Heart right ventricle (tissue), 16 donors: ENCODE measurements at regions not wholly inside any gene's neighbourhood (a gene's known extent, or its start where the extent isn't known, plus 50 kb on each side); places are given as distances from the start of the nearest gene placed in this dataset.

Experiments
- ATAC-seq, 8 donors: fragments of 200-7000 bp; cut with Tn5 transposase; one replicate each; pipeline ENCODE4 v1.9.1; 2020; ENCODE audit warnings: mild to moderate bottlenecking in 8 of 8, moderate library complexity in 8 of 8, moderate number of reproducible peaks in 1 of 8
- DNase-seq, 2 donors: peaks; one replicate each; pipeline ENCODE4 v3.0.0-alpha.2; 2020
- H3K27ac ChIP-seq, 10 donors: fragments of 200-600 bp; sonication (generic) in 2 of 10; one replicate each; pipeline versions ENCODE4 v1.5.0 to v1.8.0; 2020 to 2022; ENCODE audit warnings: mild to moderate bottlenecking in 3 of 10
- H3K27me3 ChIP-seq, 7 donors: fragments of 200-600 bp; one replicate each; pipeline ENCODE4 v1.8.0; 2021 to 2022; ENCODE audit warnings: mild to moderate bottlenecking in 2 of 7
- H3K36me3 ChIP-seq, 9 donors: fragments of 200-600 bp; sonication (generic) in 1 of 9; one replicate each; pipeline versions ENCODE4 v1.5.0 to v1.8.0; 2020 to 2022; ENCODE audit warnings: mild to moderate bottlenecking in 2 of 9
- H3K4me1 ChIP-seq, 9 donors: fragments of 200-600 bp; sonication (generic) in 1 of 9; one replicate each; pipeline versions ENCODE4 v1.5.0 to v1.8.0; 2020 to 2022; ENCODE audit warnings: mild to moderate bottlenecking in 4 of 9
- H3K4me3 ChIP-seq, 10 donors: fragments of 200-600 bp; sonication (generic) in 2 of 10; one replicate each; pipeline versions ENCODE4 v1.5.0 to v1.8.0; 2020 to 2022; ENCODE audit warnings: mild to moderate bottlenecking in 7 of 10, moderate library complexity in 2 of 10
- H3K9me3 ChIP-seq, 11 donors: fragments of 200-600 bp in 10 of 11; sonication (generic) in 2 of 11; one replicate each; pipeline versions ENCODE4 v1.5.0 to v1.8.0; 2013 to 2022; ENCODE audit warnings: mild to moderate bottlenecking in 2 of 11, control low read depth in 1 of 11, moderate library complexity in 1 of 11
- CTCF ChIP-seq, 9 donors: fragments of 200-600 bp; sonication (generic) in 2 of 9; IDR thresholded peaks; one replicate each; pipeline versions ENCODE4 v1.5.0 to v1.8.0; 2021 to 2022; ENCODE audit warnings: antibody characterized with exemption in 9 of 9, mild to moderate bottlenecking in 5 of 9, moderate library complexity in 1 of 9
- WGBS, 2 donors: extraction: QIAGEN DNeasy Blood & Tissue Kit; methylation state at CpG; one replicate each; pipeline ENCODE4 v1.1.7; 2013; ENCODE audit warnings: inconsistent platforms in 1 of 2; 5-methylcytosine and 5-hydroxymethylcytosine counted together
- intact Hi-C, 10 donors: fragments of 100-400 bp; cut with DNase I; formaldehyde crosslinking; loops; one replicate each; pipeline versions ENCODE4 v1.11.1 to v1.14.2; 2022
- donor health status: Arrhythmogenic right ventricular cardiomyopathy.
- donor health status: ischemic (EF 13 %, LVEDD 7.1; RV severe dilation, severe dysfunction).
- donor health status: healthy with polysubstance abuse.
- donor health status: DM: no; HTN: yes; CAD: no.
- donor health status: DM: no; HTN: no; CAD: no.
- donor health status: ischemic (EF 25% LVEDD 6.9; RV normal size, moderate dysfunction).
- donor health status: ischemic (EF 25% LVEDD 5.7; RV mildly dilated, moderate dysfunction).
- donor health status: healthy.
- donor health status: DM: yes; HTN: yes; CAD: no.
- donor health status: Ischemic cardiomyopathy.
- donor health status: ischemic (EF 35%, LVEDD 5.7; RV mildly dilated, moderate dysfunction).
- donor health status: nonischemic (EF 11% LVEDD 7.7; RV severe dilation, severe dysfunction).
- donor health status: DM: yes; HTN: yes; CAD: no.
- donor health status: PGD.
- donor health status: ischemic (EF 29% LVEDD 5.4; RV normal size, mild dysfunction).
- donor health status: nonischemic (EF 23%, LVEDD 6.1; RV moderate dilation, normal function).

GRCh38 chr2:81007104-81007503, 702.6 kb upstream of the LRRTM1 start:
- H3K4me3 ChIP-seq, result no peak overlapping the region
- WGBS, 2 donors, result 64 to 77% methylated on average over 2 of the region's 2 CpGs
- H3K9me3 ChIP-seq, result peaks cover 0 to 73% (median 0%) of the 10 kb centered on the region in 11 donors
- no peak overlapping the region for H3K27ac ChIP-seq
- H3K4me1 ChIP-seq, result no peaks in the 10 kb centered on the region
- DNase-seq (no peak), ATAC-seq (no peak)
- TF ChIP-seq CTCF (IDR thresholded peaks at IDR 0.05), result no peak
- intact Hi-C loops, result no loop called here
- no peaks in the 10 kb centered on the region for H3K27me3 ChIP-seq
- H3K36me3 ChIP-seq, result no peaks in the 10 kb centered on the region

GRCh38 chr2:81002906-81003305, 698.4 kb upstream of the LRRTM1 start:
- Histone ChIP-seq H3K27ac (no peak overlapping the region), H3K27me3 (no peaks in the 10 kb centered on the region), H3K4me1 (no peaks in the 10 kb centered on the region), H3K4me3 (no peak overlapping the region), H3K9me3 (peaks cover 0 to 95% (median 4%) of the 10 kb centered on the region in 11 donors), H3K36me3 (no peaks in the 10 kb centered on the region)
- no peak for DNase-seq
- intact Hi-C loops, result no loop called here
- WGBS, 2 donors, result 78 to 84% methylated on average over 2 of the region's 2 CpGs
- no peak for TF ChIP-seq CTCF (IDR thresholded peaks at IDR 0.05)
- no peak for ATAC-seq

GRCh38 chr2:80987466-80987865, 682.9 kb upstream of the LRRTM1 start:
- intact Hi-C loops, result no loop called here
- no peak for TF ChIP-seq CTCF (IDR thresholded peaks at IDR 0.05)
- H3K4me1 ChIP-seq, result no peaks in the 10 kb centered on the region
- no peaks in the 10 kb centered on the region for H3K27me3 ChIP-seq
- H3K9me3 ChIP-seq, result peaks cover 0 to 57% (median 11%) of the 10 kb centered on the region in 11 donors
- H3K4me3 ChIP-seq, result no peak overlapping the region
- ATAC-seq (no peak), DNase-seq (no peak)
- H3K27ac ChIP-seq, result no peak overlapping the region
- no peaks in the 10 kb centered on the region for H3K36me3 ChIP-seq
- WGBS, 2 donors, result 94 to 98% methylated on average over 2 of the region's 2 CpGs

GRCh38 chr2:80969900-80970299, 665.3 kb upstream of the LRRTM1 start:
- intact Hi-C loops, result no loop called here
- Histone ChIP-seq H3K36me3 (no peaks in the 10 kb centered on the region), H3K27me3 (no peaks in the 10 kb centered on the region), H3K4me1 (no peaks in the 10 kb centered on the region), H3K4me3 (no peak overlapping the region), H3K27ac (no peak overlapping the region), H3K9me3 (peaks cover 0 to 87% (median 14%) of the 10 kb centered on the region in 11 donors)
- TF ChIP-seq CTCF (IDR thresholded peaks at IDR 0.05), result no peak
- no peak for DNase-seq
- ATAC-seq, result no peak

- no peaks in the 10 kb centered on the region for H3K4me1 ChIP-seq
- H3K4me3 ChIP-seq, result no peak overlapping the region
- DNase-seq (no peak), ATAC-seq (no peak)
- H3K27ac ChIP-seq, result no peak overlapping the region
- no peaks in the 10 kb centered on the region for H3K27me3 ChIP-seq
- intact Hi-C loops, result no loop called here
- 68 to 74% methylated on average over 3 of the region's 3 CpGs for WGBS, 2 donors
- H3K36me3 ChIP-seq, result no peaks in the 10 kb centered on the region
- peaks cover 0 to 86% (median 14%) of the 10 kb centered on the region in 11 donors for H3K9me3 ChIP-seq
- no peak for TF ChIP-seq CTCF (IDR thresholded peaks at IDR 0.05)
Measured at GRCh38 chr2:80968450-80968849, 663.9 kb upstream of the LRRTM1 start.
